ENCODE measurements at regions not wholly inside any gene's neighbourhood (a gene's known extent, or its start where the extent isn't known, plus 50 kb on each side); places are given as distances from the start of the nearest gene placed in this dataset.

DNA sequence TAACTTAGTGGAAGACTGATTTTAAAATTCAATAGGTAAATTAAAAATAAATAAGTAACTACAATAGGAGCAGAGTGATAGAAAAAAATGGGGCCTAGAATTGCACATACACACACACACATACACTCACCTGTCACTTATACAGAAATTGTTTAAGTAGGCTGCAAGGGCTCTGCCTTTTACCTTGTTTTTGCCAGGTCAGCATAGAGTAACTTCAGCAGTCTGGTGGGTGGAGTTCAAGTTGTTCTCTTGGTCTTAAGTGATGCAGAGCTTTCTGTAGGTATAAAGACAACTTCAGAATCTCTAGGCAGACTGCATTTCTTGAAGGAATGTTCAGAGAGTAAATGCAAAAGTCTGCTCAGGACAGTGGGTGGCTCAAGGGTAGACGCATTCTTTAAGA lies 457.0 kb downstream of the INHBA start:
- TF ChIP-seq TAF1 (conservative IDR thresholded peaks at IDR 0.05) (no peak), EGR1 (IDR thresholded peaks at IDR 0.05; ENCODE audit: low read depth in 2 of 2) (no peak)
- TF ChIP-seq, protein P1, sequence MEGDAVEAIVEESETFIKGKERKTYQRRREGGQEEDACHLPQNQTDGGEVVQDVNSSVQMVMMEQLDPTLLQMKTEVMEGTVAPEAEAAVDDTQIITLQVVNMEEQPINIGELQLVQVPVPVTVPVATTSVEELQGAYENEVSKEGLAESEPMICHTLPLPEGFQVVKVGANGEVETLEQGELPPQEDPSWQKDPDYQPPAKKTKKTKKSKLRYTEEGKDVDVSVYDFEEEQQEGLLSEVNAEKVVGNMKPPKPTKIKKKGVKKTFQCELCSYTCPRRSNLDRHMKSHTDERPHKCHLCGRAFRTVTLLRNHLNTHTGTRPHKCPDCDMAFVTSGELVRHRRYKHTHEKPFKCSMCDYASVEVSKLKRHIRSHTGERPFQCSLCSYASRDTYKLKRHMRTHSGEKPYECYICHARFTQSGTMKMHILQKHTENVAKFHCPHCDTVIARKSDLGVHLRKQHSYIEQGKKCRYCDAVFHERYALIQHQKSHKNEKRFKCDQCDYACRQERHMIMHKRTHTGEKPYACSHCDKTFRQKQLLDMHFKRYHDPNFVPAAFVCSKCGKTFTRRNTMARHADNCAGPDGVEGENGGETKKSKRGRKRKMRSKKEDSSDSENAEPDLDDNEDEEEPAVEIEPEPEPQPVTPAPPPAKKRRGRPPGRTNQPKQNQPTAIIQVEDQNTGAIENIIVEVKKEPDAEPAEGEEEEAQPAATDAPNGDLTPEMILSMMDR (IDR thresholded peaks at IDR 0.05; ENCODE audit: low read depth, low read length, missing input control), result no peak
- TF ChIP-seq, protein P2, sequence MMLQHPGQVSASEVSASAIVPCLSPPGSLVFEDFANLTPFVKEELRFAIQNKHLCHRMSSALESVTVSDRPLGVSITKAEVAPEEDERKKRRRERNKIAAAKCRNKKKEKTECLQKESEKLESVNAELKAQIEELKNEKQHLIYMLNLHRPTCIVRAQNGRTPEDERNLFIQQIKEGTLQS (IDR thresholded peaks at IDR 0.05), result no peak

Data from liver (tissue), 3 donors.